H4 (cell line): ENCODE measurements at regions not wholly inside any gene's neighbourhood (a gene's known extent, or its start where the extent isn't known, plus 50 kb on each side); places are given as distances from the start of the nearest gene placed in this dataset.
A peak's percentile ranks its signal among the peaks of the same experiment; 100 is the strongest.
"Not testable (repeated sequence)": the region's sequence is repeated elsewhere in the genome, so short reads cannot be mapped to it uniquely, and the experiment has no call there.

Source experiments
- DNase-seq: peaks from one replicate; pipeline ENCODE4 v3.0.0-alpha.2; 2015; ENCODE audit warnings: low spot score

DNA sequence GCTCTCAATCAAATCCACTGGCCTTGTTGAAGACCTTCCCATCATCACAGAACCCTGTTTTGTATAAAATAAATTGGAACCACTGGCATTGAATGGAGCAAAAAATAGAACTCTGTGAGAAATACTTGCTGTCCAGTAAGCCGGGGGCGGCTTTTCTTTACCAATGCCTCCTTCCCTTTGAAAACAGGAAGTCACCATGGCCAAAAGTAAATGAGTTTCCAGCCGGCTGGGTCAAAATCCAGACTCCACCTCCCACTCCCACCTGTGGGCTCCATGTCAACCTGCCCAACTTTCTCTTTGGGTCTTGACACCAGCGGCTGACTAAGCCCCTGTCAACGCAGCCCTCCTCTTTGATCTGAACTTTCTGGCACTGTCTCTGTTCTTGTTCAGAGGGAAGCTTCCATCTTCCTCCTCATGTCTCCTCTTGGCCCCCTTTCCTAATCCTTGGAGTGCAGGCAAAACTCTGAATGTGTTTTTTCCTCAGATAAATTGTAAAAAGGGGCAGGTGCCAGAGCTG lies 95.2 kb downstream of the TFAP2C start:
- no peak for DNase-seq

DNA sequence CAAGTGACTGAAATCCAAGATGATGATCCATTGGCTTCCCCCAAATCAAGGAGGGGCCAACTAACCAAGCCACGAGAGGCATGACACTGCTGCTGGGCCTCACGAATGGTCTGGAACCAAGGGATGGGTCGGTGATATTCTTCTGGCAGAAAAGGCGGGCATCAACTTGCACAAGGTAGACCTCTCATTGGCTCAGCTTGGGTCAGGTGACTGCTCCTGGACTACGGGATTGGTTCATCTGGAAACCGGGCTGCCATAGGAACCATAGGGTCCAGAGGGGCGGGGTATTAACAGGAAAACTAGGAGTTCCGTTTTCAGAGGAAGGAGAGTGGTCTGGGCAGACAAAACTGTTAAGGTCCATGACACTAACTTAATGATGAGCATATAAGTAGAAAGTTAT lies 100.9 kb downstream of the TFAP2C start:
- DNase-seq = no peak

DNA sequence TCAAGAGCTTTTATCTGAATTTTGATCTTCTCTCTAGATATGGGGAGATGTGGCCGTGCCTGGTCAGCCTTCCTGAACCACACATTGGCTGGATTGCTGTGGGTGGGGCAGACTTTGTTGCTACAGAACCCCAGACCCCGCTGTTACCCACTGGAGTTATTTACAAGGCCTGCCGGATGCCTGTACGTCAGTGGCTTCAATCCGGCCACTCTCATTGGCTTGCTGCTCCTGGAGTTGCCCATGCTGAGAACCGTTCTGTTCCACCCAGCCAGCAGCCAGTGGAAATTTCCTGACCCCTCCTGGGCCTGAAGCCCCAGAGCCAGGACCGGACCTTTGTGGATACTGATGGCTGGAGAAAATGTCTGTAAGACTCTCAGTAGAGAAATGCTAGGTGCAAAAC lies 101.9 kb downstream of the TFAP2C start:
- DNase-seq = no peak

DNA sequence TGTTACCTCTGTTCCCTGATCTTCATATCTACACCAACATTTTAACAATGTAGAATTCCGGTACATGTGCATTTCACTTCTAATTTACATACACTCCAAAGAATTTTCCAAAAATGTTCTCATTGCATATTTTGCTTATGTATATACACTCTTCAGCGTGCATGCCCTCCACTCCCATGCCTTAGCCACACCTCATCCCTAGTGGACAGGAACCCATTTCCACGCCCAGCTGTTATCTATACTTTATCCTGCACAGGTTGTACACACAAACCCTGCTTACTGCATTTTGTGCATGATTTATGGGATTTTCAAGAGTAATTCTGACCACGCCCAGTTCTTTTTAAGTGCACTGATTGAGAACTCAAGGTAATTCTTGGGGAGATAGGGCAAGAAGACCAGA lies 102.4 kb downstream of the TFAP2C start:
- DNase-seq = no peak

DNA sequence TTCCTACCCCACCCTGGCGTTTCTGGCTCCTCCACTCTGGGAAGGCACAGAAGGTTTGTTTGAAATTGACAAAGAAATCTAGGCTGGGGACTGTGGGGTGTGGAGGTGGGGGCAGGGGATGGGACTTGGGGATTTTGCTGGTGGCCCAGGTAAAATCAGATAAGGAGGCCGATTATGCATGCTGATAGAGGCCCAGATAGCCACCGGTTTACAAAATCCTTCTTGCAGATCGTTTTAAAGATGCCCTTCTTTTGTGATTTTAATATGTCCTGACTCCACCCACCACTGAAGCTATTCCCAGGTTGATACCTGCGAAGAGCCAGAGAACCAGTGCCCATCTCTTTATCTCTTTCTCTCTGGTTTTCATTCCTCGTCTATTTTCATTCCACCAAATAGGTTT lies 104.9 kb downstream of the TFAP2C start:
- no peak for DNase-seq

DNA sequence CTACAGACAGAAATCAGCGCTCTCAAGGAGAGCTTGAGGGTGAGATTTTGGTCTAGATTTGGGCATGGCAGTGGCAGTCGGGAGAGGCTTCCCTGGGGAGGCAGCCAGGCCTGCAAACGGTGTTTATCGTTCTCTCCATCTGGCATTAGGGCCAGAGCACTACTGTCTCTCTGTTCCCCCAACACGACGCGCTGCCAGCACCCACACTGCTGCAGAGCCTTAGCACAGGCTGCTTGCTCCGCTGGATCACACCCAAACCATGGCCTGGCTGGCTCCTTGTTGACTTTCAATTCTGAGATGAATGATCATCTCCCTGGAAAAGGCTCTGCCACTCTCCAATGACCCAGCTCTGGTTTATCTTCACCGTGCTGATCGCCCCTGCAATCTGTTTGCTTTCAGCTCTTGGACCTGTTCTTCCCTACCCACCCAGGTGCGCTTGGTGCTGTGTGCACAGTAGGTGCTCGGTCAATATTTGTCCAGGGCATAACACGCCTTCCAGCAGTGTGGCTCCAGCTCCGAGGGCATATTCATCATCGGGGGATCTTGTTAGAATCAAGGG lies 106.1 kb downstream of the TFAP2C start:
- DNase-seq = no peak

DNA sequence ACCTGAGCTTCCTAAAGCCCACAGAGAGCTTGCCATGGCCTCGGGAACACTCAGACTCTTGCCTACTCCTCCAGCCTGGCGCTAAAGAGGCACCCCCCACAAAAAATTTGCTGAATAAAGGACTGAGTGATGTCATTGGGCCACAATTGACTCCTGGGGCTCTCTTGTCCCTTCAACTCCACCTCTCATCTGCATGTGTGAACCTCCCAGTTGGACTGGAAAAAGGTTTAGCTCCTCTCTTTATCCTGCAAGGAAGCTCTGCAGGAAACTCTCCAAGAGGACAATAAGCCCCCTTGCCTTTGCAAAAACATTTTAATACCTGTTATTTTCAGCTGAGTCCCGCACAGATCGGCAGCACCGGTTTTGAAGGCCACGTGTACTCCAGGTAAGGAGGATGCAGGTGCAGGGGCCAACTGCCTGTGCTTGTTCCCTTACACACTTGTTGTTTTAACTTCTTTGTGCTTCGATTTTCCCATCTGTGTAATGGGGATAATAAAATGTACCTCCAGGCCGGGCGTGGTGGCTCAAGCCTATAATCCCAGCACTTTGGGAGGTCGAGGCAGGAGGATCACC lies 107.3 kb downstream of the TFAP2C start:
- DNase-seq = no peak

GRCh38 chr20:56744325-56744821 lies 115.3 kb downstream of the TFAP2C start:
- DNase-seq = not testable (repeated sequence)

DNA sequence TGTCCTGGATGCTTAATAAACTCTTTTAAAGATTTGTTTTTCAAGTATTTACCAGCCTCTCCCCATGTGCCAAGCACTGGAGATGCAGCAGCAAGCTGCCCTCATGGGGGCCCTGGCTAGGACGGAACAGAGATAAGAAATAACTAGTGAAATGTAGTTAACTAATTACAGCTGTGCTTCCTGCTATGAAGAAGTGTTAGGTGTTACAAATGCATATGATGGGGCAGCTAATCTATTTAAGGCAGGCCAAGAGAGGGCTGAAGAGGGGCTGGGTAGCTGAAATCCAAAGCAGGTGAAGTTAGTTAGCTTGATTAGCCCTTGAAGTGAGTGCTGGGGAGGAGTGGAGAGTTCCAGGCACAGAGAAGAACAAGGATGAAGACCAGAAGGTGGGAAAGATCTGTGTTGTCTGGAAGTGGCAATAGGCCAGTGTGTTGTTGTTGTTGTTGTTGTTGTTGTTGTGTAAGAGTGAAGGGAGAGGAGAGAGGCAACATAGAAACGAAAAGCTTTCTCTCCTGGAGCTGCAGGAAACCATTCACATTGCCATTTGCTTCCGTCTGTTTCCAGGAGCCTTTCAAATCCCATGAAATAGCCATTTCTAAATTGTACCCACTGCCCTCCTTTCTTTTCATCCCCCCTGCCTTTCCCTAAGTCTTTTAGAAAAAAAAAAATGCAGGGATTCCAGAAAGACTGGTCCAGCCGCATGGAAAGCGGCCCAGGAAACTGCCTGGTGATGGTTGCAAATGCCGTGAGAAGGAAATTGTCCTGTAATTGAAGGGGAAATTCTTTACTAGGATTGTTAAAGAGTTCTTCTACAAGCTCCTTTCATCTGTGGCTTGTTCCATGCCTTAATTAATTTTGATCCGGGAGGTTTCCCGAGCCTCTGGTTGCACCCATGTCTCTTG lies 119.6 kb downstream of the TFAP2C start:
- no peak for DNase-seq

- no peak for DNase-seq
Observed at GRCh38 chr20:56750430-56750829, 121.3 kb downstream of the TFAP2C start.

DNA sequence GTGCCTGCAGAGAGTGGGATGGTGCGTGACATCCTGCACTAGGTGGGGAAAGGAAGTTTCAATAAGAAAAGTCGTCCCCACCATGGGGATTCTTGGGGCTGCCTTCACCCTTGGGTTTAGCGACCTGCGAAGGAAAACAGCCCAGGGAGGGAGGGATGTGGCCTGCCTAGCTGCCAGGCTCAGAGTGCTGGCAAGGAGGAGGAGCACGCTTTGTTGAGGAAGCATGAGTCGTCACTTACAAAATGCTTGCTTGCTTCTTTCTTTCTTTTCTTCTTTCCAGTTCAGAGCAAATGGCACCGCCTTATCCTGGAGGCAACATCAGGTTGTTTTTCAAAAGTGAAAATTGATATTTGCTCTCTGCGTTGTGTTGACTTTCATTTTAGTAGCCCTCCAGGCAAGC lies 123.2 kb downstream of the TFAP2C start:
- DNase-seq = peak; percentile 14

- DNase-seq = no peak
Observed at GRCh38 chr20:56755201-56755600, 126.1 kb downstream of the TFAP2C start.

- not testable (repeated sequence) for DNase-seq
Observed at GRCh38 chr20:56756658-56757057, 127.6 kb downstream of the TFAP2C start.

- no peak for DNase-seq
Observed at GRCh38 chr20:56758706-56759105, 129.6 kb downstream of the TFAP2C start.

GRCh38 chr20:56759741-56760278 lies 130.7 kb downstream of the TFAP2C start:
- no peak for DNase-seq

DNA sequence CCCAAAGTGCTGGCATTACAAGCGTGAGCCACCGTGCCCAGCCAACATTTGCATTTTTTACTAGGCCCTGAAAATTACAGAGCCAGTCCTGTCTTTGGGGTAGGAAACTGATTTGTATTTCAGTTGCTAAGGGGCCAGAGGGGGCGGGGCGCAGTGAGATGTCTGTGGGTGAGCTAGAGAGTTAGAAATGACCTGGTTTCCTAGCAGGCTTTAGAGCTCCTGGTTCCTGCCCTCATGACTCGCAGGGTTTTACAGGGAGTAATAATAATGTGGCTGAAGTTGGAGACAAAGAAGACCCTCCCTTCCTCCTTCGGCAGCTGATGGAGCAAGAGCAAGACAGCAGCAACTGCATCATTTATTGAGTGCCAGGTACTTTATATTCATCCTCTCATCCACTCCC lies 131.5 kb downstream of the TFAP2C start:
- no peak for DNase-seq

DNA sequence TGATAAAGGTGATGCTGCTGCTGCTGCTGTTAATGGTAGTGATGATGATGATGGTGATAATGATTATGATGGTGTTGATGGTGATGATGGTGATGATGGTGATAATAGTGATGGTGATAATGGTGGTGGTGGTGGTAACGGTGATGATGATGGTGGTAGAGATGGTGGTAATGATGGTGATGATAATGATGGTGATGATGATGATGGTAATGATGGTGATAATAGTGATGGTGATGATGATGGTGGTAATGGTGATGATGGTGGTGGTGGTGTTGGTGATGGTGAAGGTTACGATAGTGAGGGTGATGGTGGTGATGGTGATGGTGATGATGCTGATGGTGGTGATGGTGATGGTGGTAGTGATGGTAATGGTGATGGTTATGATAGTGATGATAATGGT lies 132.3 kb downstream of the TFAP2C start:
- DNase-seq = no peak

GRCh38 chr20:56762401-56762800 lies 133.3 kb downstream of the TFAP2C start:
- DNase-seq = no peak

DNA sequence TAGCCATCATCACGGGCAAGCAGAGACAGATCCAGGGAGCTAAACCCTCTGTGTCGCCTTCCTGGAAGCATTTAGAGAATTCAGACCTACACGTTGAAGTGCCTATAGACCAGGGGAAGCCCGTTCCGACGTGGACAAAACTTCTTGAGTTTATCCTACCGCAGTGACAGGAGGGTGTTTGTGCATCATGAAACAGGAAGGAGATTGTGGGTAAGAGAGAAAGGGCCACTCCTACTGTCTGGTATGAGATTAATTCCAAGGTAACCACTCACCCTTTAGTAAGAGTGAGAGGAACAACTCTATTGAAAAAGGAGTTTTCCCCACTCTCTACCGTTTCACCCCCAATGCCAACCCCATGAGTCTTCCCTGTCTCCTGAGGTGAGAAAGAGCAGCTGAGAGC lies 133.7 kb downstream of the TFAP2C start:
- no peak for DNase-seq

GRCh38 chr20:56764671-56765070 lies 135.6 kb downstream of the TFAP2C start:
- DNase-seq = no peak

DNA sequence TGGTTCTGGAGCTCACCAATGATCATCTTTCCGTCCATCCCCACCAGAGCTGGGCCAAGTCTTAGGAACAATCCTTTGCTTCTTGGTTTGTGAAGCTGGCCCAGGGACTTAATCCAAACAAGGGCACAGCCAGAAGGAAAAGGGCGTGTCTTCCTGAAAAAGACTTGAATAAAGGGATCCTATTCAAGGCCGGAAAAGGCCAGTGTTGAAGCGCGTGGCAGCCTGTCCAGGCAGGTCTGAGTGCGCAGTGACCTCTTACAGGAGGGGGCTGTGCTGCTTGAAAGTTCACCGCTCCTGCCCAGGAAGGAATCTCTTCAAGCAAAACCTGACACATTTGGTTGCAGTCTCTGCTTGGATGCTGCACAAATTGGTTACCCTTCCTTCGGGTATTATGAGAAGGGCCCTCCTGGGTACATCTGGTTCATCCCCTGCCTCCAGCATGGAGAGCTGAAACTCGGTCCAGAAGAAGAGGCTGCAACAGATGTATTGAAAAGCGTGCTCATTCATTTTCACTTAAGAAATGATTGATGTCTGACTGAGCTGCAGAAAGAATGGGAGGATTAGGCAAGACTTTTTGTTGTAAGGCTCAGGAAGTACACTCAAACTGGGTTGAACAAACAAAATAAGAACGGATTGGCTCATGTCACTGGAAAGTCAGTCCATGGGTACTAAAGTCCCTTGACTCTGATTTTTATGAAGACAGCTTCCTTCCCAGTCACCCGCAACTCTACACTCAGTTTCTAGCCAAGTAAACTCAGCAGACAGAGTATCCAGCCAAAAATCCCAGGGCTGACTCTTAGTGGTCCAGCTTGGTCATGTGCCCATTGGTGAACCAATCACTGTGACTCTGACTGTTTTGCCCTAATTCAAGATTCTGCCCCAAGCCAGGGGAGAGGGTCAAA lies 136.3 kb downstream of the TFAP2C start:
- no peak for DNase-seq
